ENCODE measurements at regions not wholly inside any gene's neighbourhood (a gene's known extent, or its start where the extent isn't known, plus 50 kb on each side); places are given as distances from the start of the nearest gene placed in this dataset.

DNA sequence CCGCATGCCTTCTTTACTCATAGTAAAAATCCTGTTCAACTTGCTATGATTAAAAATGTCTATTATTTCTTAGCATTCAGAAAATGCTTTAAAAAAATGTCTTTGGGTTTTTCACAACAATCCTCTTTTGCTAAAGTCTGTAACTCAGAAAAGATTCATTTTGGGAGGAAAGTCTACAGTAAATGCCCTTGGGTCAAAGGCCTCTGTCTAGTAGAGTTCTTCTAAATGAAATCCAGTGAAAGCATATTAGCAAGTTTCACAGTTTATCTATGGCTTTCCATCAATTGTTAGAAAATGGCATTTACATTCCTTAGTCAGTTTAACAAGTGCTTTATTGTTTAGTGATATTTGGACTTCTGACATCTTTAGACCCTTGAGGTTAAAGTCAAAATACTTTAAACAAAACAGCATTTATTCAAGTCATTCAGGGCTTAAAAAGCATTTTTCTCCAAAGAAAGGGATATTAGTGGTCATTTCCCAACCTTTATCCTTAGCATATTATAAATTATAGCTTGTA lies 137.1 kb upstream of the TARS1 start:
- FAIRE-seq, result no peak

DNA sequence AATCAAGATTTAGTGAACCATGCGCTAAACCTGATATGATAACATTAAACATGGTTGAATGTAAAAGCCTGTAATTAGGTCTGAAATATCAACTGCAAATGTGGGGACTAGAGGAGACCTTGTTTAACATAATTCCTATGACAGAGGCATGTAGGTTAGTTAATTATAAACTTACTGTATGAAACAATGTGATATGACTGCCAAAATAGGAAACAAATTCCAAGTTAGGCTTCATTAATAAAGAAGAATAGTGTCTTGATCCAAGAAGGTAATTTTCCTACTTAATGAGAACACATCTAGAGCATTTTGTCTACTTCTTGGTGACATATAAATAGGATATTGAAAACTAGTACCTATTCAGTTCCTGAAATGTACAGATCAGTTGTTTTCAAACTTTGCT lies 136.2 kb upstream of the TARS1 start:
- no peak for FAIRE-seq

GRCh38 chr5:33305572-33305971 lies 135.2 kb upstream of the TARS1 start:
- no peak for FAIRE-seq

GRCh38 chr5:33306758-33307157 lies 134.0 kb upstream of the TARS1 start:
- no peak for FAIRE-seq

GRCh38 chr5:33308586-33308985 lies 132.2 kb upstream of the TARS1 start:
- no peak for FAIRE-seq

GRCh38 chr5:33309068-33309467 lies 131.7 kb upstream of the TARS1 start:
- FAIRE-seq, result no peak

- no peak for FAIRE-seq
These were observed 131.0 kb upstream of the TARS1 start for GRCh38 chr5:33309536-33310345.

- no peak for FAIRE-seq
These were observed 130.3 kb upstream of the TARS1 start for GRCh38 chr5:33310451-33310850.

GRCh38 chr5:33311893-33312292 lies 128.9 kb upstream of the TARS1 start:
- FAIRE-seq, result no peak

GRCh38 chr5:33312571-33313549 lies 127.9 kb upstream of the TARS1 start:
- no peak for FAIRE-seq

- no peak for FAIRE-seq
These were observed 125.6 kb upstream of the TARS1 start for GRCh38 chr5:33315189-33315588.

- FAIRE-seq, result no peak
These were observed 124.0 kb upstream of the TARS1 start for GRCh38 chr5:33316773-33317172.

GRCh38 chr5:33317271-33317670 lies 123.5 kb upstream of the TARS1 start:
- FAIRE-seq, result no peak

GRCh38 chr5:33319151-33319550 lies 121.6 kb upstream of the TARS1 start:
- FAIRE-seq, result no peak

- FAIRE-seq, result no peak
These were observed 120.9 kb upstream of the TARS1 start for GRCh38 chr5:33319841-33320240.

GRCh38 chr5:33321026-33321425 lies 119.7 kb upstream of the TARS1 start:
- FAIRE-seq, result no peak

GRCh38 chr5:33322632-33323031 lies 118.1 kb upstream of the TARS1 start:
- no peak for FAIRE-seq

- no peak for FAIRE-seq
These were observed 116.0 kb upstream of the TARS1 start for GRCh38 chr5:33324667-33325307.

DNA sequence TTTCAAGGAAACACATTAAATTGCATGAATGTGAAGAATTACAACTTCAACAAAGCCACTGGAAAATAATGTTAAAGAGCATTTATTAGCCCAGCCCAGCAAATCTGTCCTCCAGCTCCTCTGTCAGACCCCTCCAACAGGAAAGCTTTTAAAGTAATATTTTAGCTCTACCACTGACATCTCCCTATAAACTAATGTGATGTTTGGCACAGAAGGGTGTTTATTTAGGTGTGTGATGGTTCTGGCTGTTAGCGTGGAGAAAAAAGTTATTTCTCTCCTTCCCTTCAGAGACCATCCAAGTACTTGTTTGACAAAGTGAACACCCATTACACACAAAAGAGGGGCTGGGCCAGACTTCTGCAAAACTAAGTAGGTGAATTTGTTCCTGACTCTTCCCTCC lies 111.9 kb upstream of the TARS1 start:
- FAIRE-seq, result no peak

DNA sequence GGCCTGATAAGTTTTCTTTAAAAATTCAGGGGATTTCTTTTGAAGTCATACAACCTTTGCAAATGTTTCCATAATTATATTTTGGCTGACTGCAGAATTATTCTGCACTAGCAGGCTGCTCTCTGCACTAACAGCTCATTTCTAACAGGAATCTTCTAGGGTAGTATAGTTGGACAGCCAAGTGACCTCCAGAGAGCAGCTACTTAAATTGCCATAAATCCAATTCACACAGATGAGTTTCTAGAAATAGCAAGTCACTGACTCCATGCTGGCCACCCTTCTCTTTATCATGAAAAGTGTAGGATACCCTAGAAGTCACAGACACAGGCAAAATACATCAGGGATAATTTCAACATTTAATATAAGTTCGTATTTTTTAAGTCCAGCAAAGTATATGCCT lies 110.9 kb upstream of the TARS1 start:
- FAIRE-seq, result no peak

DNA sequence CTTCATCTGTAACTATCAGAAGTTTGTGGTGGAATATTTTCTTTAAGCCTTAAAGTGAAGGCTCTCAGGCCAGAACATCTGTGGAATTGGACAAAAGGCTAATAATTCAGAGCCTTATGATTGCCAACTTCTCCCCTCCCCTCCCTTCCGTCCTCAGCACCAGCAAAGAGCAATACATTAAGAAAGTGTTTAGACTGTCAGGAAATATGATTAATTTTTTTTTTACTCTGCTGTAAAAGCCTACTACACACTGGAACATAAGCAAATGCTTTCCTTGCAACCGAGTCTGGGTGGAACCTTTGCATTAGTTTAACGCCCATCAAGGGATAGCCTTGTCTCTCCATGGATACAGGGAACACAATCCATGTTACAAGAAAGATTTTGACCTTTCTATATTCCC lies 110.3 kb upstream of the TARS1 start:
- FAIRE-seq, result no peak

DNA sequence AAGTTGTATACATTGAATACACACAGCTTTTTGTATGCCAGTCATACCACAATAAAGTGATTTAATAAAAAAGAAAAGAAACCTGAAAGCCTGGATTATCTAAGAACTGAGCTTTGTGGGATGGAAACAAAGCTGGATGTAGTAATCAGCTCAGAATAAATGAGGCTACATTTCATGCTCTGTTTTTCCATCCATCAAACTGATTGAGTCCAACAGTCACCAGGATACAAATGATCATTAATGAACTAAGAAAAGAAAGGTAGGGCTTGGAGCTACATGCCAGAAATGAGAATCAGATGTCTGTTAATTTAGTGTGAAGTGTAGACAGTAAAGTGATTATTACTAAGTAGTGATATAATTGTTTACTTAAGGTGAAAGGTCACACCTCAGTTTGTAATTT lies 109.8 kb upstream of the TARS1 start:
- no peak for FAIRE-seq

DNA sequence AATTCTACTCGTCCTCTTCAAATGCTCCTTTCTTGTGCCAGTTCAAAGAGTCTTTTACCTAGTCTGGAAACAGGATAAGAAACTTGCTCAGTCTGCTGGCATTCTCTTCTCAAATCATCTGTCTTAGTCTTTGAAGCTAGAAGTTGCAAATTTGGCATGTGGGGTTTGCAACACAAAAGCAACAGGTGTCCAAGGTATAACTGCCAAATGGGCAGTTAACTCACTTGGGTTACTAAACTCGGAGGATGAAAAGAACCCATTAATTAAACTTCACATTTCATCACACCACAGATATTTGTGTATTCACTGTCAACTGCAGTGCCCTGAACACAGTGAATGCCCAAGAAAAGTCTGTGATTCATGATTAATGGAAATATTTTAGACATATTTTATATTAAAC lies 108.0 kb upstream of the TARS1 start:
- FAIRE-seq, result no peak

Measured in A204.1 (cell line).